ENCODE measurements at regions not wholly inside any gene's neighbourhood (a gene's known extent, or its start where the extent isn't known, plus 50 kb on each side); places are given as distances from the start of the nearest gene placed in this dataset.

DNA sequence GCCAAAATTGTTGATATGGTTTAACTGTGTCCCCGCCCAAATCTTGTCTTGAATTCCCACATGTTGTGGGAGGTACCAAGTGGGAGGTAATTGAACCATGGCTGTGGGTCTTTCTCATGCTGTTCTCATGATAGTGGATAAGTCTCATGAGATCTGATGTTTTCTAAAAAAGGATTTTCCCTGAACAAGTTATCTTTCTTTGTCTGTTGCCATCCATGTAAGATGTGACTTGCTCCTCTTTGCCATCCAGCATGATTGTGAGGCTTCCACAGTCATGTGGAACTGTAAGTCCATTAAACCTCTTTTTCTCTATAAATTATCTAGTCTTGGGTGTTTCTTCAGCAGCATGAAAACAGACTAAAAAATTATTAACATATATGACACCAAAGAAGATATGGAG is 986.7 kb upstream of the MIR17HG start:
- TF ChIP-seq CTCF (conservative IDR thresholded peaks at IDR 0.05; ENCODE audit: low read depth, low read length) = no peak
- no peak for TF ChIP-seq RAD21 (IDR thresholded peaks at IDR 0.05; ENCODE audit: low read length)
- no peak for TF ChIP-seq POLR2A (IDR thresholded peaks at IDR 0.05; ENCODE audit: low read depth, low read length)
- no peak for TF ChIP-seq RFX5 (IDR thresholded peaks at IDR 0.05; ENCODE audit: low read depth, low read length)
- TF ChIP-seq SMC3 (IDR thresholded peaks at IDR 0.05; ENCODE audit: low read depth, low read length) = no peak
- no peak for TF ChIP-seq MXI1 (IDR thresholded peaks at IDR 0.05; ENCODE audit: borderline replicate concordance, low read depth, low read length)
- no peak for TF ChIP-seq CHD1 (IDR thresholded peaks at IDR 0.05; ENCODE audit: low read depth, low read length)
- TF ChIP-seq, protein P1, sequence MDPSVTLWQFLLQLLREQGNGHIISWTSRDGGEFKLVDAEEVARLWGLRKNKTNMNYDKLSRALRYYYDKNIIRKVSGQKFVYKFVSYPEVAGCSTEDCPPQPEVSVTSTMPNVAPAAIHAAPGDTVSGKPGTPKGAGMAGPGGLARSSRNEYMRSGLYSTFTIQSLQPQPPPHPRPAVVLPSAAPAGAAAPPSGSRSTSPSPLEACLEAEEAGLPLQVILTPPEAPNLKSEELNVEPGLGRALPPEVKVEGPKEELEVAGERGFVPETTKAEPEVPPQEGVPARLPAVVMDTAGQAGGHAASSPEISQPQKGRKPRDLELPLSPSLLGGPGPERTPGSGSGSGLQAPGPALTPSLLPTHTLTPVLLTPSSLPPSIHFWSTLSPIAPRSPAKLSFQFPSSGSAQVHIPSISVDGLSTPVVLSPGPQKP (IDR thresholded peaks at IDR 0.05; ENCODE audit: borderline replicate concordance, low read depth, low read length) = no peak
- TF ChIP-seq MAZ (IDR thresholded peaks at IDR 0.05; ENCODE audit: borderline replicate concordance, low read depth, low read length) = no peak
- TF ChIP-seq FOS (IDR thresholded peaks at IDR 0.05; ENCODE audit: low read depth, low read length) = no peak
- TF ChIP-seq, protein P2, sequence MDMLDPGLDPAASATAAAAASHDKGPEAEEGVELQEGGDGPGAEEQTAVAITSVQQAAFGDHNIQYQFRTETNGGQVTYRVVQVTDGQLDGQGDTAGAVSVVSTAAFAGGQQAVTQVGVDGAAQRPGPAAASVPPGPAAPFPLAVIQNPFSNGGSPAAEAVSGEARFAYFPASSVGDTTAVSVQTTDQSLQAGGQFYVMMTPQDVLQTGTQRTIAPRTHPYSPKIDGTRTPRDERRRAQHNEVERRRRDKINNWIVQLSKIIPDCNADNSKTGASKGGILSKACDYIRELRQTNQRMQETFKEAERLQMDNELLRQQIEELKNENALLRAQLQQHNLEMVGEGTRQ (IDR thresholded peaks at IDR 0.05; ENCODE audit: low read depth, low read length) = no peak
- no peak for TF ChIP-seq RCOR1 (IDR thresholded peaks at IDR 0.05; ENCODE audit: insufficient replicate concordance, low read length)
- TF ChIP-seq BHLHE40 (IDR thresholded peaks at IDR 0.05; ENCODE audit: low read depth, low read length) = no peak

Measured in IMR-90 (cell line).